K562 (cell line): ENCODE measurements at regions not wholly inside any gene's neighbourhood (a gene's known extent, or its start where the extent isn't known, plus 50 kb on each side); places are given as distances from the start of the nearest gene placed in this dataset.

Experiments used
- ATAC-seq: fragments of 200-7000 bp; cut with Tn5 transposase; 3 replicates; pipeline ENCODE4 v1.9.1; 2020; ENCODE audit warnings: moderate library complexity
- BruUV-seq: library from RNA; stranded (reverse); fragments of 400-500 nt; replicated peaks from 2 replicates; lab custom pipeline; 2021; lab: Mats Ljungman, UMichigan
- CTCF ChIA-PET: fragments of 300-600 bp; formaldehyde crosslinking; extraction: SDS; loops from one replicate; lab custom pipeline; 2021; ENCODE audit warnings: low intra/inter-chr PET ratio; lab: Yijun Ruan, JAX
- POLR2A ChIA-PET: fragments of 300-600, 350-650 bp; sonication (Branson Sonifier 250); formaldehyde crosslinking; extraction: SDS; loops from one replicate; lab custom pipeline; 2021; ENCODE audit warnings: antibody characterized with exemption, inconsistent platforms; lab: Yijun Ruan, JAX
- DNase-seq, 4 experiments: peaks; one replicate each; pipeline versions ENCODE4 v3.0.0 to v3.0.0-alpha.2; 2011 to 2018; ENCODE audit warnings: low spot score in 3 of 4, mixed read lengths in 3 of 4; ENCODE audit errors: extremely low read depth in 1 of 4
- FAIRE-seq: peaks from 2 replicates; lab custom pipeline; 2011; peaks lifted over from hg19 to GRCh38; lab: Jason Lieb, UNC
- H2AFZ ChIP-seq: 2 replicates; pipeline ENCODE4 v1.6.0; 2011; ENCODE audit warnings: low read depth, low read length, control low read depth, inconsistent platforms
- H3K27ac ChIP-seq: fragments of 200-600 bp; 3 replicates; pipeline ENCODE4 v1.8.0; 2011; ENCODE audit warnings: low read depth, mild to moderate bottlenecking, control low read depth, inconsistent platforms, low read length, moderate library complexity, mixed read lengths; ENCODE audit errors: extremely low read depth
- H3K27me3 ChIP-seq, 2 experiments: fragments of 300-600 bp in 1 of 2; 2 replicates in 1 of 2; 3 replicates in 1 of 2; pipeline versions ENCODE4 v1.6.0 to v1.8.0; 2011; ENCODE audit warnings: inconsistent platforms in 2 of 2, low read length in 2 of 2, mild to moderate bottlenecking in 1 of 2, mixed read lengths in 1 of 2, moderate library complexity in 1 of 2; ENCODE audit not compliant: control insufficient read depth in 2 of 2, insufficient read depth in 2 of 2
- H3K36me3 ChIP-seq: fragments of 300-600 bp; 3 replicates; pipeline ENCODE4 v1.8.0; 2011; ENCODE audit warnings: mild to moderate bottlenecking, low read length, inconsistent platforms; ENCODE audit not compliant: control insufficient read depth, insufficient read depth
- H3K4me1 ChIP-seq, 2 experiments: fragments of 200-600 bp in 1 of 2; replicated peaks in 1 of 2; 2 replicates in 1 of 2; 3 replicates in 1 of 2; pipeline versions ENCODE4 v1.5.1 to v1.8.0; 2011; ENCODE audit warnings: inconsistent platforms in 2 of 2, low read length in 2 of 2, mild to moderate bottlenecking in 1 of 2, mixed read lengths in 1 of 2, moderate library complexity in 1 of 2; ENCODE audit not compliant: control insufficient read depth in 2 of 2, insufficient read depth in 2 of 2
- H3K4me2 ChIP-seq: 2 replicates; pipeline ENCODE4 v1.6.1; 2011; ENCODE audit warnings: low read length, control low read depth, inconsistent platforms, mixed read lengths; ENCODE audit not compliant: insufficient read depth
- H3K4me3 ChIP-seq: fragments of 200-600 bp; sonication (generic), shearing (Covaris generic); 2 replicates; pipeline ENCODE4 v1.5.1; 2016; ENCODE audit warnings: control low read depth, inconsistent platforms
- H3K79me2 ChIP-seq: fragments of 200-600 bp; 3 replicates; pipeline ENCODE4 v1.8.0; 2011; ENCODE audit warnings: low read length, inconsistent platforms; ENCODE audit not compliant: control insufficient read depth, insufficient read depth
- H3K9ac ChIP-seq, 2 experiments: 2 replicates each; pipeline versions ENCODE4 v1.6.0 to v1.6.1; 2011; ENCODE audit warnings: low read depth in 2 of 2, low read length in 2 of 2, control low read depth in 1 of 2, inconsistent platforms in 1 of 2, mild to moderate bottlenecking in 1 of 2, mixed read lengths in 1 of 2; ENCODE audit not compliant: insufficient read depth in 1 of 2
- H3K9me1 ChIP-seq: one replicate; pipeline ENCODE4 v1.6.0; 2011; ENCODE audit warnings: inconsistent platforms, mild to moderate bottlenecking, low read length, moderate library complexity; ENCODE audit not compliant: control insufficient read depth, insufficient read depth
- H3K9me3 ChIP-seq: replicated peaks from 2 replicates; pipeline ENCODE4 v1.5.1; 2011; ENCODE audit warnings: low read depth, low read length, inconsistent platforms; ENCODE audit not compliant: control insufficient read depth, insufficient read depth
- H4K20me1 ChIP-seq: replicated peaks from 2 replicates; pipeline ENCODE4 v1.6.1; 2011; ENCODE audit warnings: low read length, inconsistent platforms, mixed read lengths; ENCODE audit not compliant: control insufficient read depth, insufficient read depth
- ARID3B ChIP-seq: fragments of 250-450 bp; sonication (Bioruptor Pico); IDR thresholded peaks from 2 replicates; pipeline ENCODE4 v1.4.0; 2020; ENCODE audit warnings: borderline replicate concordance
- CLOCK ChIP-seq: fragments of 250-450 bp; sonication (Bioruptor Pico); IDR thresholded peaks from 2 replicates; pipeline ENCODE4 v1.4.0; 2020; ENCODE audit warnings: mild to moderate bottlenecking, moderate library complexity, borderline replicate concordance
- GATAD2A ChIP-seq: fragments of 450-650 bp; IDR thresholded peaks from 2 replicates; pipeline ENCODE4 v1.6.1; 2017
- NCOA4 ChIP-seq: fragments of 450-650 bp; IDR thresholded peaks from 2 replicates; pipeline ENCODE4 v1.6.1; 2018; ENCODE audit warnings: mild to moderate bottlenecking; ENCODE audit not compliant: partially characterized antibody
- SMARCE1 ChIP-seq: fragments of 450-650 bp; IDR thresholded peaks from 2 replicates; pipeline ENCODE4 v1.7.1; 2016; ENCODE audit warnings: mild to moderate bottlenecking
- STAT5B ChIP-seq: fragments of 250-450 bp; sonication (Bioruptor Pico); IDR thresholded peaks from 2 replicates; pipeline ENCODE4 v1.8.0; 2021; ENCODE audit warnings: mild to moderate bottlenecking, inconsistent platforms
- USF2 ChIP-seq: sonication (generic); formaldehyde crosslinking; IDR thresholded peaks from 2 replicates; pipeline ENCODE4 v1.5.0; 2020; ENCODE audit warnings: missing genetic modification reagents
- ZBTB11 ChIP-seq, 3 experiments: fragments of 200-800 bp in 1 of 3; fragments of 250-450 bp in 1 of 3; fragments of 450-650 bp in 1 of 3; sonication (Bioruptor Pico) in 1 of 3; sonication (Bioruptor generic) in 1 of 3; formaldehyde crosslinking in 1 of 3; IDR thresholded peaks; 2 replicates each; pipeline versions ENCODE4 v1.6.1 to v1.8.0; 2016 to 2022; ENCODE audit warnings: mild to moderate bottlenecking in 2 of 3, missing genetic modification characterization in 2 of 3, missing compliant biosample characterization in 1 of 3, moderate library complexity in 1 of 3
- ZNF133 ChIP-seq: fragments of 250-450 bp; sonication (Bioruptor Pico); IDR thresholded peaks from 2 replicates; pipeline ENCODE4 v1.4.0; 2020; ENCODE audit warnings: mild to moderate bottlenecking
- ZNF347 ChIP-seq: fragments of 450-650 bp; formaldehyde crosslinking; IDR thresholded peaks from 2 replicates; pipeline ENCODE4 v1.4.0; 2020; ENCODE audit warnings: low read depth, mild to moderate bottlenecking, moderate library complexity
- ZNF408 ChIP-seq: fragments of 250-450 bp; sonication (Bioruptor Pico); IDR thresholded peaks from 2 replicates; pipeline ENCODE4 v1.4.0; 2020; ENCODE audit warnings: low read depth, mild to moderate bottlenecking, moderate library complexity
- ZNF449 ChIP-seq: fragments of 250-450 bp; sonication (Bioruptor Pico); IDR thresholded peaks from 2 replicates; pipeline ENCODE4 v1.8.0; 2022; ENCODE audit warnings: moderate library complexity, mild to moderate bottlenecking, inconsistent platforms
- WGBS: fragments of 100-300 bp; shearing (Covaris generic); methylation state at CpG from one replicate; pipeline ENCODE4 v1.1.6; 2016; ENCODE audit warnings: low coverage, mixed read lengths; ENCODE audit not compliant: insufficient coverage; ENCODE audit errors: missing lambda C conversion rate; 5-methylcytosine and 5-hydroxymethylcytosine counted together
- in situ Hi-C: fragments of 300-500 bp; cut with MboI; formaldehyde crosslinking; loops from 4 replicates; pipeline ENCODE4 v1.15.0; 2018; ENCODE audit warnings: inconsistent platforms, mixed read lengths
- intact Hi-C: fragments of 100-400 bp; cut with micrococcal nuclease; formaldehyde crosslinking; loops from 2 replicates; pipeline ENCODE4 v1.14.2; 2022

DNA sequence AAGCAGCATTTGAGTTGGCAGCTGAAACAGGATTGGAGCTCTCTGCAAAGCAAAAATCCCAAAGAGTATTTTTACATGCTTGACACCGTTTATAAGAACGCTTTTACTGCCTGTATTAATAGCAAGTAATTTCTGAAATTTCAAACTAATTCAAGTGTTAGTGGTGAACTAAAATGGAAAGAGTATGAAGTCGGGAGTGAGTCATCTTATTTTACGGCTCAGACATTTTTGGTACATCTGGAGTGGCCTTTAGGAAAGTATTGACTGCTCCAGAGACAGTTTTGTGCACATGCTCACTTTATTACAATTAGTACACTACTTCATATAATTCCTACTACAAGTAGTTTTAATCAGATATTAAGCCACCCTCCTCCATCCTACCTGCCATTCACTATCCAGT, 167.4 kb downstream of the SLITRK6 start:
- Histone ChIP-seq H4K20me1 (no peaks in the 10 kb centered on the region), H3K9ac (no peak overlapping the region), H3K27me3 (no peaks in the 10 kb centered on the region), H3K27ac (no peak overlapping the region), H3K4me1 (no peaks in the 10 kb centered on the region), H3K9me3 (no peaks in the 10 kb centered on the region), H3K79me2 (no peaks in the 10 kb centered on the region), H2AFZ (no peak overlapping the region), H3K9me1 (no peaks in the 10 kb centered on the region), H3K4me3 (no peak overlapping the region), H3K4me2 (no peak overlapping the region), H3K36me3 (no peaks in the 10 kb centered on the region)
- intact Hi-C loops (no loop called here), in situ Hi-C loops (no loop called here)
- CTCF ChIA-PET = no interaction called here
- ATAC-seq (no peak), DNase-seq (no peak), FAIRE-seq (no peak)
- BruUV-seq = no TSS peak
- POLR2A ChIA-PET = no interaction called here
- TF ChIP-seq ZNF133 (CRISPR knock-in tag) (no peak), ZNF449 (no peak), ZBTB11 (CRISPR knock-in tag; IDR thresholded peaks at IDR 0.05) (no peak), STAT5B (CRISPR knock-in tag) (no peak), GATAD2A (no peak), NCOA4 (no peak), SMARCE1 (no peak), ZNF347 (no peak), ARID3B (CRISPR knock-in tag) (no peak), CLOCK (CRISPR knock-in tag) (no peak), USF2 (CRISPR knock-in tag) (no peak), ZNF408 (CRISPR knock-in tag) (no peak)
- 0% methylated on average over 4 of the region's 4 CpGs for WGBS
